NCI-H2029 (cell line): ENCODE measurements at regions not wholly inside any gene's neighbourhood (a gene's known extent, or its start where the extent isn't known, plus 50 kb on each side); places are given as distances from the start of the nearest gene placed in this dataset.

Experiments
- DNase-seq: peaks from one replicate; lab custom pipeline; 2025; lab: John Stamatoyannopoulos, UW

DNA sequence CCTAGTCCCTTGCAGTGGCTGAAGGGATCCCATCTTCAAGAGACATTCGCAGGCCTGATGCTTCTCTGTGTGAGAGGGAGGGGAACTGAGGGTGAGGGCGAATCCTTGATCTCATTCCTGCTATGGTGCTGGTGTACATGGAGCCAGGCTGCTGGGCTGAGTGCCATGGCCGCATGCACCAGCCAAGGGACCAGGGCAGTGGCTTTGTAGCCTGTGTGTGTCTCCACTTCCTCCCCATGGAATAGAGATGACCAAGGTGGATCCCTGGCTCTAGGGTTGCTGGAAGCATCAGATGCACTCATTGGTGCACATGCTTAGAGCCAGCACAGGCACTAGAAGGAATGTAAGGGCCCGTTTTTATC, 195.0 kb downstream of the FOXL1 start:
- DNase-seq: no peak

DNA sequence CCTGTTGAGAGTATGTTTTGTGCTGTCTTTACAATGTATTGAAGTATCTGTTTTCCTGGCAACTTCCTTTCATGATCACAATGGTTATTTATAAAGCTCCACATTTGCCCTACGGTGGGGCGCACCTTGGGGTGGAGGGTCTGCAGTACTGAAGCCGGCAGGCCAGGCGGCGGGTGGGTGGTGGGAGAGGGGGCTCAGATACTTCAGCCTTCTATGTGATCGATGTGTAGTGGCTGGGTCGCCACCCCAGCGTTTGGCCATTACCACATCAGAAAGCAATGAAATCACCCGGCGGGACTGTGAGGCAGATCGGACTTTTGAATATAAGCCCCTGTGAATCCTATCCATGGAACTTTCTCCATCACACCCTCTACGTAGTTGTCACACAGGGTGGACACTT, 196.6 kb downstream of the FOXL1 start:
- DNase-seq: no peak

DNA sequence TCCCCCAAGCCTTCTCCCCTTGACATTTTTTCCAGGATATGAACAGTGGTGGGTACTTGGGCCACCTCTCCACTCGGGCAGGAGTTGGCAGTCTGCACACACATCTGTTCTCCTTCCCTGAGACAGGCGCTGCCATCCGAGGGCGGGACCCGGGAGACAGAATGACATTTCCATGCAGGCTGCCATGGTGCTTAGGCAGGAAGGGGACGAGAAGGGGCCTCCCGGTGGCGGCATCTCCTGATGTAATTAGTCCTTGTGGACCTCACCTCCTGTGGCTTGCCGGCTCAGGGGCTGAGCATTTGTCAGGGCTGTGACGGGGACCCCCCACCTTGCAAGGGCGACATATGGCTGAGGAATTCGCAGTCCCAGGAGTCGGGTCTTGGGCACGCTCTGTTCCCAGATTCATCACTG, 197.2 kb downstream of the FOXL1 start:
- DNase-seq: no peak

DNA sequence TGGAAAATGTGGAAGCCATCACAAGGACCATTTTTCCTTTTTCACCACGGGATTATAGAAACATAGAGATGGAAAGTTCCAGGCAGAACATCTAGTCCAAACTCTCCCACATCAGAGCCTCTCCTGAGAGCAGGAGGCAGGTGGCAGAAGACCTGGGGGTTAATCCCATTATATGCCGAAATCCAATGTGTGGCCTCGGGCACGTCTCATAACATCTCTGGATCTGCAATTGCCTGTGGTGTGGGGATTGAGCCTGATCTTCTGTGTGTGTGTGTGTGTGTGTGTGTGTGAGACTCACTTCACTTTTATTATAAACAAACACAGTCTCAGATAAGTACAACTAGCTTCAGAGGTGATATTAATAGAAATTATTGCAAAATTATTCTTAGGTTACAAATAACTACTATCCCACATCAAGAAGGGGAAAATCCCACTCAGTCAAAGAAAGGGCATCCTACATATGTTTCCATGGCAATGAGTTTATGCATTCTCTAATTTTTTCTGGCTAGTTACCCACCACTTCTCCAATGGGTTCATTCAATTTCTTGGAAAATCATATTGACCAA, 199.1 kb downstream of the FOXL1 start:
- DNase-seq: no peak

DNA sequence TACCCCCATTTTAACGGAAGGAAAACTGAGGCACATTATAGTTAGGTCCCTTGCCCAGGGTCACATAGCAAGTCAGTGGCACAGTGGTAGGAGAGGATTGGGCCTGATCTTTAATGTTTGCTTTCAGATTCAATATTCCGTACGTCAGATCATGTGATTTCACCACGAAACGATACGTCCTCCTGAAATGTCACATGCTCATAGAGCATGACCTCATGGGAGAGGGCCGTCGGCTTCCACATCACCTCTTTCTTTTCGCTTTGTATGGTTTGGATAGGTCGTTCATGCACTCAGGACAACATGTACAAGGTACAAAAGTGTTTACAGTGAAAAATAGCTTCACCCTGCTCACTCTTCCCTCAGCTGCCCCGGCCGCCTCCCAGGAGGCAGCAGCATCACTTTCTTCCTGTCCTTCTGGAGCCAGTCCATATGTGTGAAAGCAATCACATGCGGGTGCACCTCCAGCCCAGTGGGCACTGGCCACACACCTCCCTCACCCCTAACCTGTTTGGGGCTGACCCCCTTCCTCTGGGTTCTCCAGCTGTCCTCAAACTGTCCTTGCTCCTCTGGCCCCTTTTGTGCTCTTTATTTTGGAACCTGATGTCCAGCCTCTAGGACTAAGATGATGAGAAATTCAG, 199.9 kb downstream of the FOXL1 start:
- DNase-seq: no peak

DNA sequence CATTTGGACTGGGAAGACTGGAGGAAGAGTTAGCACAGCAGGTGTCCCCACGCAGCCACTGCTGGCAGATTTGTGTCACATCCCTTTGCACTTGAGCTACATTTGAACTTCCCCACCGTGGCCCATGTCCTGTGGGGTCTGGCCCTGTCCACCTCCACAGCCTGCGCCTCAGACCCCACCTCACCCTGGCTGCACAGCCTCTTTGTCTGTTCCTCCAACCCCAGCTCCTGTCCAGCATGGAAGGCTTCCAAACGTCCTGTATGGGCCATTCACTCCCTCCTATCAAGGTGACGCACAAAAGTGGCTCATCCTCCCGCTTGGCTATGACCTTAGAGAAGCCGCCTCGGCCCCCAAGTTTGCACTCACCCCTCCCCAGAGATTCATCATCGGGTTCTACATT, 200.6 kb downstream of the FOXL1 start:
- DNase-seq: no peak

DNA sequence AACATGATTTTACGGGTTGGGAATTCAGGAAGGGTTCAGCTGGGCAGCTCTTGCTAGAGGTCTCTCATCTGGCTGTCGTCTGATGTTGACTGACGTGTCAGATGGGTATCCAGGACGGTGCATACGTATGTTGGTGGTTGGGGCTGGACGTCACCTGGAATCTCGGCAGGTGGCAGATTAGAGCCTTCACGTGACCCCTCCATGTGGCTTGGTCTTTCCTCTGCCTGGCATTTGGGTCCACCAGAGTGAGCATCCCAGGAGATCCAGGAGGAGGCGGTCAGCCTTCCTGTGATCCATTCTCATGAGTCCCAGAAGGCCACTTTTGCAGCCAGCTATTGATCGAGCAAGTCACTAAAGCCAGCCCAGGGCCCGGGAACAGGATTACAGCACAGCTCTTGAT, 202.7 kb downstream of the FOXL1 start:
- no peak for DNase-seq

DNA sequence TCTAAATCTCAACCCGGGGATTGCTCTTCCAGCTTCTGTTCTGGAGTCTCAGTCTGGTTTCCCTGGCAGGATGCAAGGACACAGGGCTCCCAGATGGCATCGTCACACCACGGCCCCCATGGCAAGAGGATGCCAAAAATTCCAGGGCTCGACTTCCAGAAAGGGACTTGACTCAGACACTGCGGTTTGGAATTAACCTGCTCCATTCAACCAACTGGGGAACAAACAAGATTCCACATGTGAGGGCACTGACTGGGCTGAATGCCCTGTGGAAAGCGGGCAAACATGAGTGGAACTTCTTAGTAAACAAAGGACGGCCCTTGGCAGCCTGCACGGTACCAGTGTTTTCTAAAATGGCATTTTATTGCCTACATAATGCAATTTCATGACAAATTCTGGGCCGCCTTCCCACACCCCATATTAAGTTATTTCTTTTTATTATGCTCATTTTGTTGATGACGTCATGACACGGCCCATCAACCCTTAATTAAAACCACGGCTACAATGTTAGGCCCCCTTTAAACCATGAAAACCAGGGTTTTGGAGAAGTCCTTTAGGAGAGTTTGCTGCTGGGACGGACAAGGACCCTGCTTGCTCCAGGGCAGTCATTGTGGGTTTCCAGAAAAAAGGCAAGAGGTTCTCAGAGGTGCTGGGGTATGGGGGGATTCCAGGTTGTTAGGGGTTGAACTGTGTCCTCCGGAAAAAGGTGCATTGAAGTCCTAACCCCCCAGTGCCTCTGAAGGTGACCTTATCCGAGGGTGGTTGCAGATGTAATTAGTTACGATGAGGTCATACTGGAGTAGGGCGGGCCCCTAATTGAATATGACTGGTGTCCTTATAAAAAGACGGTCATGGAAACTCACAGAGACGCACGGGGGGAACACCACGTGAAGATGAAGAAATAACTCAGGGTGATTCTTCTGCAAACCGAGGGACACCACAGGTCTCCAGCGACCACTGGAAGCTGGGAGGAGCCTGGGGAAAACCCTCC, 205.6 kb downstream of the FOXL1 start:
- DNase-seq: no peak

DNA sequence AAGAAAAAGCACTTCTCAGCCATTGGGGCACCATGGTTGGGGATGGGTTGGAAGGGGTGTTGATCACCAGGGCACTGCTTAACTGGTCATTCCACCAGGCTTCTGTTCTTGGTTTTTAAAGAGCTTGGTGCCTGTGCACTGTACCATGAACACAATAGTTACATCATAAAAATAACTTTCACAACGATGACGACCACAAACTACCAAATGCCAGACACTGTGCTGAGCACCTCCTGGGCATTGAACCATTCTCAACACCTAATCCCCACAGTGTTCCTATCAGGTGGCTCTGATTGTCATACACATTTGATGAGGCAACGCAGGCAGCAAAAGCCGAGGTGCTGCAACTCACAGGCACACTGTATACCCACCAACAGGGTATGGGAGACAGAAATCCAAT, 208.0 kb downstream of the FOXL1 start:
- DNase-seq: no peak

DNA sequence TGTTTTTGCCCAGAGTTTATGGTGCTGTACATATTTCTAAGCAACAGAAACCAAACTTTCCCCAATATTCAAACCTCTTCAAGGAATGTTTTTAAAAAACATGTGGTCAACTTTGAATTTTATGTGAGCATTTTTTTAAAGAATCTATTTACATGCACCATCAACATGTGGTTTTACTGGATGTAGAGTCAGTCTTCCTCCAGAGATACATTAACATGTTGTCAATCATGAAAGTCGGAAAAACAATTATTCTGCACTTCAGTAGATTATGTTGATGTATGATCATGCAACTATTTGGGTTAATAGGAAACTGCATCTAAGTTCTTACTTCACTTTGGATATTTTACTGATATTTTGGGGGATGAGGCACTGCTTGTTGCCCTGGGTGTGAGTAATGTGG, 208.6 kb downstream of the FOXL1 start:
- DNase-seq: no peak

DNA sequence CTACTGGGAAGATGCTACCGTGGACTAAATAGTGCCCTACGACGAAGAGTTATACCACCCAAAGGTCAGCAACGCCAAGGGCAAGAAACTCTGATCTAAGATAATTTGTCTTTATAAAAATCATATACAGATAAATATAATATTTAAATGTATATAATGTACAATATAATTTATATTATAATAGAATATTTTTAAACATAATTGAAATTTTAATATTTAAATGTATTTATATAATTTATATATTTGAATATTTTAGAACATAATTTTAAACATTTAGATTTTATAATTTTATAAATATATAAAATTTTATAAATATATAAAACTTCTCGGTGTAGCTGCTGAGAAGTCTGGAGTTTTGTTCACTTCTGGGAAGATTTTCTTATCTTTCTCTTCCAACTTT, 209.2 kb downstream of the FOXL1 start:
- DNase-seq: no peak

DNA sequence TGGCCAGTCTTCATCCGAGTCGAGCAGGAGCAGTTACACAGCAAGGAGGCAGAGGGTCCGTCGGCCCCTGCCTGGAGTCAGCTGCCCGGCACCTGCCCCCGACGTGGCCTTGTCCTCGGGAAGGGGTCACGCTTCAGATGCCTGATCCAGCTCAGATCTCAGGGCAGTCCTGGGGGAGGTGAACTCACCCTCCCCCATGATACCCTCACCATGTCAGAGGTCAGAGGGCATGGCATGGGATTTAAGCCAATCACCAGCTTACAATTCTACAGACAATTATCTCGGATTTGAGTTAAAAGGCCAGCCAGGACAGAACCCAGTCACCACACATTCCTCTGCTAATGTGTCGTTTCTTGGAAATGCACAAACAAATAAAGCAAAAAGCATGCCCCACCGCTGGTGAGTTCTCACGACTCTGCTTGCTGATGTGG, 211.3 kb downstream of the FOXL1 start:
- no peak for DNase-seq

DNA sequence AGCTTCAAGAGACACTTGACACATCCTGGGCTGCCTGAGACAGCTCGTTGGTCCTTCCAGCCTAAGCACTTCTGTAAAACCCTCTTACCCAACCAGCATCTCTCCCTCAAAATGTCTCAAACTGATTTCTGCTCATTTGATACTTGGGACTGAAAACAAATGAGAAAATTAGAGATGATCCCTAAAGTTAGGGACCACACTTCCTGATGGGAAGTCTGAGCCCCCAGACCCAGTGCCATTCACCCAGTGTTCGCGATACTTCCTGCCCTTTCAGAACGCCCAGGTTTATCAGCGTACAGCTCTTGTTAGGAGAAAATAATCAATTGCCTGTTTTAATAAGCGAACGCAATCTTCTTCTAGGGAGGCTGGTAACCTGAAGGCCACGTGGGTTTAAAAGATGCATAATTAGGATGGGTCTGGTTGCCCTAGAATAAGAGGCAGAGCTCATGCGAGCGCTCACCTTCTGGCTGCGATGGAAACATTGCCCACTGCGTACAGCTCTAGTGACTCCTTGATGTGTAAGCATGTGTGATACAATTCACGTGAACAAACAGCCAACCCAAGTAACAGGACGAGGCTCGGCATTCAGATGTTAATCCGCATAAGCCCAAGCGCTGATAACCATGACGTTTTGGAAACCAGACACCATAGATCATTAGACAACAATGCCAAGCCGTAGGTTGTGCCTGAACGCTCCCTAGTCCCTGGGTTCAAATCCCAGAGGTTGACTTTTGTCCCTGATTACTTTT, 213.1 kb downstream of the FOXL1 start:
- no peak for DNase-seq

DNA sequence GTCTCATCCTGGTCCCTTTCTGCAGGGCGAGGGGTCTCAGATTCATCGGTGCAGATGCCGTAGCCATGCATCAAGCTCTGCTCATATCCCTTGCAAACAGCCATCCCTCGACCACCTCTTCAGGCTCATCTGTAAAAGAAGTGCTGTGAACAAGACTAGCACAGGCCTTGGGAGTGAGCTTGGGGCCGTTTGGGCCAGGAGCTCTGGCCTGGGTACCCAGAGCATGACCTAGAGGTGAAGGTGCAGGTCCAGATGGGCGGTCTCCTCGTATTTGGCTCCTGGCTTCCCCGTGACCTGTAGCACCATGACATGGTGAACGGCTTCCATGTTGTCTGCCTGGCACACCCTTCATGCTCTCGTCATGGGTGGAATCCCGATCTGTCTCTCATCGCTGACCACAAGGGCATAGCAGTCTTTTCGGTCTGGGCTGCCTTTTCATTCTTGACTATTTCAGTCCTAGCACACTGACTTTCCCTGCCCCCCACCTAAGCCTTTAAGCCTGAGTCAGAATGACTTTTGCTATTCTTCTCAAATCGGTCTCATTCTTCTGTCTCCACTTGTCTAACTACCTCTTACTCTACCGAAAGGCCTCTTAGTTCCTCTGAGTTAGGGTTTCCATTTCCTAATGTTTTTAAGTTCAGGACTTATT, 216.0 kb downstream of the FOXL1 start:
- no peak for DNase-seq

DNA sequence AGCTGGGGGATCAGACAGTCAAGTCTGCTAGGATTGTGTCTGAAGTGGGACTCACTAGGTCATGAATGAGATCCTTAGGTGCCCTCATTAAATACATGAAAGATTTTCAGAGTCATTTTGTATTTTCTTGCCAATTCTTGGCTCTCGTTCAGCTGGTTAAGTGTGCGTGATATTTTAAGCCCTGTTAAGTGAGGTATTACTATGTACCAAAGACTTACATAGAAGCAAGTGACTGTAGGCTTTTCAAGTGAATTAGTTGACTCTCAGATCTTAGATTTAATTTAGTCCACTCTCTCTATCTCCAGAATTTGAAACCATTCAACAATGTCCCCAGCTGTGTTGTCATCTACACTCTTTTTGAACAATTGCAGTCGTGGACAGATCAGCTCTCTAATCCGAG, 219.4 kb downstream of the FOXL1 start:
- DNase-seq: no peak

DNA sequence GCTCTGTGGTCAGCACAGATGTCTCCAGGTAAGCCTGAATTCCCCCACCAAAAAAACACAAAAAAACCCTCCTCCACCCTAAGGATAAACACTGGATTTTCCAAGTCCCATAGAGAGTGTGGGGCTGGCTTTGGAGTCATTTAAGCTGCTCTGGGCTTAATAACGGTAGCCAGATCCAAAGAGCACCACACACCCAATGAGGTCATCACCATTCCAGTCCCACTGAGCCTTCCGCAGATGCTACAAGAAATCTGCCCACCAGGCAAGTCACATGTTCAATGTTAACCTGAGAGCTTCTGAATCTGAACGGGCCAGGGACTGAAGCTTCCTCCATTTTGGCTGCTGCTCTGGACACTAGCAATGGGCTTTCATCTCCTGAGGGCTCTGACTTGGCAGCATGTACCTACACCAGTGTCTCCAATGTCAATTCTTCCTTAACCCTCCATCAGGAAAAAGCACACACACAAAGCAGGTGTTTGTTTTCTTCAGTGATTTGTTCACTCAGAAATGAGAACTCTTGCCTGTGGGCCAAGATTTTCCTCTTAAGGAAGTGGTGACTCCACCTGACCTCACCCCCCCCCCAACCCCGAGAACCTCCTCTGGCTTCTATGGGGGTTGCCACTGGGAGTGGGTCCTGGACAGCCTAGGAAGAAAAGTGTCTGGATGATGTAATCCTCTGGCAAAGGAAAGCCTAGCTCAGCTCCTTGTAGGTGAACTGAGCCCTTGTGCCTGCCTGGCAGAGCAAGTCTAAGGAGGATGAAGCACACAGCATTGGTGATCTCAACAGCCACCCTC, 220.1 kb downstream of the FOXL1 start:
- DNase-seq: no peak

DNA sequence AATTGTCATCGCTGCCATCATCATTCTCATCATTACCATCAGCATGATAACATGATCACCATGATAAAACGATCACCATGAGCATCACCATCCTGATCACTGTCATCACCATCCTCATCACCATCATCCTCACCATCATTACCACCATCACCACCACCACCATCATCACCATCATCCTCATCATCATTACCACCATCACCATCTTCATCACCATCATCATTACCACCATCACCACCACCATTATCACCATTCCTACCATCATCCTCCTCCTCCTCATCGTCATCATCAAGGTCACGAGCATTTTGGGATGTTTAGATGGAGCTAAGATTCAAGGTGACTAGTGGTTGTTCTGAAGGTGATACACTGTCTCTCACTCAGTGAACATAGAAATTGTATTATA, 221.0 kb downstream of the FOXL1 start:
- no peak for DNase-seq

DNA sequence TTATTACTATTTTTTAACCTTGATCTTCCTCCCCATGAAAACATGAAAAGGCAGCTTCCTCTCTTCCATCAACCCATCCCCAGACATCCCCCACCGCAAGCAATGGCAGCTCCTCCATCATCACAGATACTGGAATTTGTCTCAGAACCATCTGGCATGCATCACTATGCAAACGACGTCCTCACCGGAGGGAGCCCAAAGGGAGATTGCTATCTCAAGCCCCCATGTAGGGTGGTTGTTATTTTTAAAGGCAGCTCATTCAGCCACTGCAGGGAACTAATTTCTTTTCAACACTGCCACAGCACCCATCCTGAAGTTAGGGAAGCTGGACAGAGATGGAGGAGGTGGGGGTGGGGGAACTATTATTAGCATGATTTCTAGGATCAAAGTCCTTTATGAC, 222.5 kb downstream of the FOXL1 start:
- DNase-seq: no peak

DNA sequence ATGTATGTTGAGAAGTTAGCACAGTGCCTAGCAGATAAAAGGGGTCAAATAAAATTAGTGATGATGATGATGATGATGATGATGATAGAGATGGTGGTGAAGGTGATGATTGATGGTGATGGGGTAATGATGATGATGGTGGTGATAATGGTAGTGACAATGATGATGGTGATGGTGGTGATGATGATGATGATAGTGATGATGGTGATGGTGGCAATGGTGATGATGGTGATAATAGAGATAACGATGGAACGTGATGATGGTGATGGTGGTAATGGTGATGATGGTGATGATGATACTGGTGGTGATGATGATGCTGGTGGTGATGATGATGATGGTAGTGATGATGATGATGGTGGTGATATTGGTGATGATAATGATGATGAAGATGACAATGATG, 223.7 kb downstream of the FOXL1 start:
- no peak for DNase-seq

DNA sequence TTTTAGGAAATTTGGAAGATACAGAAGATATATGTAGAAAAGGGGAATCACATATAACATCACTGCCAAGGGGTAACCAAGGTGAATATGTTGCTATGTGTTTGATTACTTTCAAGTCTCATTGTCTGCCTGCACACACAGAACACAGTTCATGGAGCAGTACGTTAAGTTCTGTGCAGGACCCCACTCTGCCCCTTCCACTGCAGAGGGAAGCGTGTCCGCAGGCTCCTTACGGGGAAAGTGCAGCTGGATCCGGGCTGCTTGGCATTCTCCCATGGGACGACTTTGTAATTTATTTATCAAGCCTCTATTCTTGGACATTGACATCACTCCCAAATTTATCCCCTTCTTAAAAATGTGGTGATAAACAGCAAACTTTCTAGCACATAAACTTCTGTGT, 226.8 kb downstream of the FOXL1 start:
- DNase-seq: no peak

DNA sequence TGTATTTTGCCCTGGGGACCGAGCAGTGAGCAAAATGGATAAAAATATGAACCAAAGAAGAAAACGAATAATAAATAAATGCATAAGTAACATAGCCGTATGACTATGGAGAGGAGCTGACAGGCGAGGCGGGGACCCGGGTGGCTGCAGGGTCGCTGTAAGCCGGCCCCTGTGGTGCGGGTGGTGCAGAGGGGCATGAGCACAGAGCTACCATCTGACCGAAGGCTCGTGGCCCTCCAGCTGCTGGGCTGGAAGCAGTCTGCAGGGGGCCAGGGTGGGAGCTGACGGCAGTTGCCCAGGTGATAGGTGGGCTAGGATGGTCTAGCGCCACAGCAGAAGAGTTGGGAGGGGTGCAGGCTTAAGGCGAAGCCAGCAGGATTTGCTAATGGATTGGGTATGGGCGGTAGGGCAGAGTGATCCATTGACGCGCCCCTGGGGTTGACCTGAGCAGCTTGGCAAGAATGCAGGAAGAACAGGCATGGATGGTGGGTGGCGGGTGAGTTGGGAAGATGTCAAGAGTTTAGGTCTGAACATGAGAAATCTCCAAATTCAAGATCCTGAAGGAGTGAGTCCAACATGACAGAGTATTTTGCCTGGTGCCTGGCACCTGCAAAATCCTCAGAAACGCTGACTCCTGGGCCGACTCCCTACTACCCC, 228.0 kb downstream of the FOXL1 start:
- DNase-seq: no peak
